Lower leg skin (tissue), 4 donors: ENCODE measurements at regions not wholly inside any gene's neighbourhood (a gene's known extent, or its start where the extent isn't known, plus 50 kb on each side); places are given as distances from the start of the nearest gene placed in this dataset.

Experiments used
- DNase-seq, 2 donors: peaks; one replicate each; pipeline ENCODE4 v3.0.0-alpha.2; 2019; ENCODE audit warnings: low spot score in 2 of 2
- H3K4me3 ChIP-seq: fragments of 200-600 bp; sonication (generic); 2 replicates; pipeline ENCODE4 v1.5.1; 2017; ENCODE audit warnings: mild to moderate bottlenecking, low read depth; ENCODE audit not compliant: poor library complexity, severe bottlenecking
- POLR2A ChIP-seq, 2 donors: fragments of 450-650 bp; IDR thresholded peaks; one replicate each; pipeline ENCODE4 v1.6.1; 2016 to 2017; ENCODE audit warnings: antibody characterized with exemption in 2 of 2, mild to moderate bottlenecking in 1 of 2, moderate library complexity in 1 of 2
- WGBS, 2 donors: methylation state at CpG; one replicate each; pipeline ENCODE4 v1.1.5; 2018; 5-methylcytosine and 5-hydroxymethylcytosine counted together
- intact Hi-C: fragments of 100-400 bp; cut with DNase I; formaldehyde crosslinking; loops from one replicate; pipeline ENCODE4 v1.15.0; 2023; ENCODE audit warnings: low total_unique reads
- TF ChIP-seq, protein P1 (sequence below), 3 donors: fragments of 450-650 bp; IDR thresholded peaks; one replicate each; pipeline ENCODE4 v1.5.1; 2016; ENCODE audit warnings: antibody characterized with exemption in 3 of 3, mild to moderate bottlenecking in 3 of 3, moderate library complexity in 2 of 3

DNA sequence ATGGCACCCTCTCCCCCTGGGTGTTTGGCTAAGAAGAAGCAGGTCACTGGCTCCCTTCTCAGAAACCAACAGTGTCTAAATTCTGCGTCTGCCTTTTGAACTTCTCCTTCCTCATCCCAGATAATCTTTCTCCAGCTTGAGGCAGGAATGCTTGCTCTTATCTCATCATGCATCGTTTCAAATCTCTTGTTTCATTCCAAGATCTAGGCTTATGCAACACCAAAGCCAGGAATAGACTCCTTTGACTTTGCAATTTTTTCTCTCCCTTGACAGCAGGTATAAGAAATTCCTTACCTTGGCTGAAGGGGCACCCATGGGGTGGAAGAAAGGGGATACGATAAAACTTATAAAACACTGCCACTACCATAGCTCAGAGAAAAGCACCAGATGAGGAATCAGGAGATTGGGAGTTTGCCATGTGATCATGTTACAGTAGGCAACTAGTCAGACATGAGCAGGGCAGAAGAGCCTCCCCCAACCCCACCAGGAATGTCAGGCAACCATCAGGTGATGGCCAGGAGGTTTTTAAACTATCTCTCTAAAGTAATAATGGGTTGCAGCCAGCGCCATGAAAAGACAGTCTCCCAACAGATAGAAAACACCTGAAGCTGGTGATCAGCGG is 498.9 kb downstream of the KLF12 start:
- 68 to 71% methylated on average over 5 of the region's 5 CpGs for WGBS, 2 donors
- intact Hi-C loops: no loop called here

DNA sequence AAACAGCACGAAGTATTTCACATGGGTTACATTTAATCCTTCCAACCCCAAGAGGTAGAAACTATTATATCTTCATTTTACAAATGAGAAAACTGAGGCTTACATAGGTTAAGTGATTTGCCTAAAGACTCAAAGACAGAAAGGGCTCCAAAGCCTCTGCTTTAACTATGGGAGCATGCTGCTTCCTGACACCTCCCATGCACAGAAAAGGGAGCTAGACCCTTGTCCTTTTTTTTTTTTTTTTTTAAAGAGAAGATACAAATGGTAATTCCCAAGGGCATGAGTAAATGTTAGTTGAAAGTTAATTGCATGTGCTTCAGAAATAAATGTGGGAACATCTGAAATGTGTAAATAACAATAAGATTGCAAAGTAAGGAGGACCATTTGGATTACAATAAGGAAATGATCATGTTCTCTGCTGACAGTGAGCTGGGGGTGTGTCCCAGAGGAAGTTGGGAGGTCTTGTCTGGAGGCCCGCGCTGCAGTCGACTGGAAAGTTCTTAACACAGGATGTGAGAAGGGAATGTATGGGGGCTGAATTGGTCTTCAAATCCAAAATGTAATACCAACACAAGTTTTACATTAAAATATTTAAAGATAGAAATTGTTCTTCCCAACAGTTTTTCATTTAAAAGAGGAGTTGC is 500.3 kb downstream of the KLF12 start:
- 38 to 40% methylated on average over 4 of the region's 4 CpGs for WGBS, 2 donors
- intact Hi-C loops: no loop called here

More for the DNA sequence above, 498.9 kb downstream of the KLF12 start:
- H3K4me3 ChIP-seq: no peak overlapping the region
- no peak for DNase-seq
- TF ChIP-seq POLR2A (IDR thresholded peaks at IDR 0.05): no peak
- TF ChIP-seq, protein P1, sequence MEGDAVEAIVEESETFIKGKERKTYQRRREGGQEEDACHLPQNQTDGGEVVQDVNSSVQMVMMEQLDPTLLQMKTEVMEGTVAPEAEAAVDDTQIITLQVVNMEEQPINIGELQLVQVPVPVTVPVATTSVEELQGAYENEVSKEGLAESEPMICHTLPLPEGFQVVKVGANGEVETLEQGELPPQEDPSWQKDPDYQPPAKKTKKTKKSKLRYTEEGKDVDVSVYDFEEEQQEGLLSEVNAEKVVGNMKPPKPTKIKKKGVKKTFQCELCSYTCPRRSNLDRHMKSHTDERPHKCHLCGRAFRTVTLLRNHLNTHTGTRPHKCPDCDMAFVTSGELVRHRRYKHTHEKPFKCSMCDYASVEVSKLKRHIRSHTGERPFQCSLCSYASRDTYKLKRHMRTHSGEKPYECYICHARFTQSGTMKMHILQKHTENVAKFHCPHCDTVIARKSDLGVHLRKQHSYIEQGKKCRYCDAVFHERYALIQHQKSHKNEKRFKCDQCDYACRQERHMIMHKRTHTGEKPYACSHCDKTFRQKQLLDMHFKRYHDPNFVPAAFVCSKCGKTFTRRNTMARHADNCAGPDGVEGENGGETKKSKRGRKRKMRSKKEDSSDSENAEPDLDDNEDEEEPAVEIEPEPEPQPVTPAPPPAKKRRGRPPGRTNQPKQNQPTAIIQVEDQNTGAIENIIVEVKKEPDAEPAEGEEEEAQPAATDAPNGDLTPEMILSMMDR (IDR thresholded peaks at IDR 0.05): no peak

DNA sequence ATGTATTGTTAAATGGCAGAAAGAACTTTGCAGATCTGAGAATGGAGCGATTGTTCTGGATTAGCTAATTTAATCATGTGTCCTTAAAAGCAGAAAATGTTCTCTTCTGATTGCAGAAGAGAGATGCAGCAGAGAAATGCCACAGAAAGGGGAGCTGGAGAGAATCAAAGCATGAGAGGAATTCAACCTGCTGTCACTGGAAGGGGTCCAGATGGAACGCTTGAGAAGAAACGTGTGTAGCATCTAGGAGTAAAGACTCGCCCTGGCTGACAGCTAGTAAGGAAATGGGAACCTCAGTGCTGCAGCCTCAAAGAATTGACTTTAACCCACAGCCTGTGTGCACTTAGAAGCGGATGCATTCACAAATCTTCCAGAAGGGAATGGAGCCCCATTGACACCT is 502.8 kb downstream of the KLF12 start:
- 61 to 70% methylated on average over 5 of the region's 5 CpGs for WGBS, 2 donors
- no peak overlapping the region for H3K4me3 ChIP-seq
- TF ChIP-seq, protein P1 (IDR thresholded peaks at IDR 0.05): no peak
- no peak for TF ChIP-seq POLR2A (IDR thresholded peaks at IDR 0.05)
- intact Hi-C loops: no loop called here
- no peak for DNase-seq

More for the DNA sequence above, 500.3 kb downstream of the KLF12 start:
- TF ChIP-seq, protein P1 (IDR thresholded peaks at IDR 0.05): no peak
- no peak for TF ChIP-seq POLR2A (IDR thresholded peaks at IDR 0.05)
- H3K4me3 ChIP-seq: no peak overlapping the region
- no peak for DNase-seq

DNA sequence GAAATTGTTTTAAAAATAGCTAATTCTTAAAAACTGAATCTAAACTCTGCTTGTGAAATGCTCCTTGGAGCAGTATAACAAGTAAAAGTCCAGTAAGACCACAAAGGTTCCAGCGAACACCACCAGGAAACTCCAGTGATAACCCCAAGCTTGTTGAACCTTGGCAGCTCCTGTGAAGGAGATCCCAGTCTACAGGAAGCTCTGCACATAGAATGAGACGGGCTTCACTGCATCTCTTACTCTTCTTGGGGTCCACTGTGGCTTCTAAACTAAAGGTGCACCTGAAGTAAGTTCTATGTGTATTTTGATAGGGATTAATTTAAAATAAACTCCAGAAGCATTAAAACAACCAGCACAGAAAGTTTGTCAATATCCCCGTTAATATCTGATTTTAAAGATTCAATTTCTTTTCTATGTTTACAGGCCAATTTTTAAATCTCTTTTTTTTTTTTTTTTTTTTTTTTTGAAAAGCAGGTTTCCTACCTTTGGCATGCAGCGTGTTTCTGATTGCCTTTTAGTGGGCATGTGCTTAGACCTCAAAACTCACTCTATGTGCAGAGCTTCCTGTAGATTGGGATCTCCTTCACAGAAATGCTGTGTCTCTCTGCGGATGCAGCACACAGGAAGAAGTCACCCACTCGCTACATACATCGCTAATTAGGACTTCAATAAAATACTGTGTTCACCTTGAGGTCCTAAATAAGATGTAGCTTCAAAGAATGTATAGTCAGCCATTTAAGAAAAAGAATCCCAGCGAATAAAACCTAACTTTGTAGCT is 508.5 kb downstream of the KLF12 start:
- TF ChIP-seq, protein P1 (IDR thresholded peaks at IDR 0.05): no peak
- no peak for TF ChIP-seq POLR2A (IDR thresholded peaks at IDR 0.05)
- 80 to 87% methylated on average over 8 of the region's 8 CpGs for WGBS, 2 donors
- intact Hi-C loops: no loop called here
- H3K4me3 ChIP-seq: no peak overlapping the region
- no peak for DNase-seq

DNA sequence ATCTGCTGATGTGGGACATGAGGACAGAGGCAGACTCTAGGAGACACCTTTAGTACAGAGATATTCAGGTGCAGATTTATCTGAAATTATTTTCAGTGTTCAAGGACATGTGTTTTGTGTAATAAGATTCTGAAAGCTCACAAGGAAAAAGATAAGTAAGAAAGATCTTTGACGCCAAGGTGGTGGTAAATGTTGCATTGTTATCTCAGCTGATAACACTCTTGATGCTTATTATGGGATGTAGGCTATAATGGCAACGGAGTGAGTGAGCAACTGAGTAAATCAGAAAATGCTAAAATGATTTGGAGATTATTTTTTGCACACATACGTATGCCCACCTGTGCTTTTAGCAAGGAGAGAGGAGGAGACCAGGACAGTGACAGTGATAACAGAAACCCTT is 510.9 kb downstream of the KLF12 start:
- WGBS, 2 donors: 83 to 85% methylated on average over 3 of the region's 3 CpGs
- TF ChIP-seq, protein P1 (IDR thresholded peaks at IDR 0.05): no peak

More for the DNA sequence above, 510.9 kb downstream of the KLF12 start:
- no peak overlapping the region for H3K4me3 ChIP-seq
- intact Hi-C loops: no loop called here
- no peak for DNase-seq
